Activated CD4-positive, alpha-beta T cell treated with anti-CD3 and anti-CD28 coated beads, Interleukin-2, amount 50 U/mL, for 16 hours (primary cell): ENCODE measurements at regions not wholly inside any gene's neighbourhood (a gene's known extent, or its start where the extent isn't known, plus 50 kb on each side); places are given as distances from the start of the nearest gene placed in this dataset.

Source experiments
- DNase-seq: peaks from one replicate; pipeline ENCODE4 v3.0.0-alpha.2; 2020

DNA sequence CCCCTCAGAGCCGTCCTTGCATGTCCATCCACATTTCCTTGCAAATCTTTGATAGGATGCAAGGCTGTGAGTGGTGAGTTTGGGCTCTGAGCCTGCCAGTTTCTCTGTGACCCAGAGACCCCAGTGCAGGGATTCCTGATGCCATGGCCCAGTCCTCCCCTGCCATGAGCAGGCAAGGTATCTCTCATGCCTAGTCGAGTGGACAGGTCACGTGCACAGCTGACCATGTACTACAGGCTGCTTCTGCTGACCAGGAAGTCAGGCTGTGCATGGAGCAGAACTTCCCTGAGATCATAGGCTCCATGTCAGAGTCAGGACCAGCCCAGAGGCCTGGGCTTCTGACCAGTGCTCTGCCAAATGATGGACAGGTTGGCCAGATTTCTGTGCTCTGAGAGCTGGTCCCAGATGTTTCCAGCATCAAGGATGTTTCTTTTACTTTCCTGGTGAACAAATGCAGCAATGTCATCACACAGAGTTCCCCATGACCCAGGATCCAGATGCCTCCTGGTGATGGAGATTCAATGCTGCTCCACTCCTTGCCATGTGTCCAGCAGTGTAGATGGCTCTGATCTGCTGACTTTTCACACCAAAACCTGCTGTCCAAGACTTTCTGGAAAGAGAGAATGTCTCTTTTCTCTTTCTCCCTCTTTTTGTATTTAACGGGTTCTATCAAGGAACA is 321.6 kb upstream of the HS6ST1 start:
- DNase-seq: no peak

DNA sequence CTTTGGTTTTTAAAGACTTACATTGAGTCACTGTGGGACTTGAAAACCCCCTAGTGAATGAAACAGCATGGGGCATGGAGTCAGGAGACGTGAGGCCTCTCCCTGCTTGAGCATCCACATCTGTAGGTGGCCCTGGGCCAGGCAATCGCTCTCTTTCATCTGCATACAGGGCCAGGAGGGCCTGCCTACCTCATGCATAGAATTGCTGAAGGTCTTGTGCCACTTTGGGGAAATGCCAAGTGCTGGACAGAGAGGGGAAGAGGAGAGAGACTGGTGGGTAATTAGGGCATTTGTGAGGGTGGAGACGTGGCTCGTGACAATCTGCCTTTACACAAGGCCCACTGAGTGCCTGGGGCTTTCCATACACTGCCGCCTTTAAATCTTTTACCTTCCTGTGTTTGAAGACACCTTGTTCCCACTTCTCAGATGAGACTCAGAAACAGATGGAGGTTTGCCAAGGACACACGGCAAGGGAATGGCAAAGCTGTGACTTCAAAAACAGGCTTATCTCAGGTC is 322.2 kb upstream of the HS6ST1 start:
- DNase-seq: no peak

DNA sequence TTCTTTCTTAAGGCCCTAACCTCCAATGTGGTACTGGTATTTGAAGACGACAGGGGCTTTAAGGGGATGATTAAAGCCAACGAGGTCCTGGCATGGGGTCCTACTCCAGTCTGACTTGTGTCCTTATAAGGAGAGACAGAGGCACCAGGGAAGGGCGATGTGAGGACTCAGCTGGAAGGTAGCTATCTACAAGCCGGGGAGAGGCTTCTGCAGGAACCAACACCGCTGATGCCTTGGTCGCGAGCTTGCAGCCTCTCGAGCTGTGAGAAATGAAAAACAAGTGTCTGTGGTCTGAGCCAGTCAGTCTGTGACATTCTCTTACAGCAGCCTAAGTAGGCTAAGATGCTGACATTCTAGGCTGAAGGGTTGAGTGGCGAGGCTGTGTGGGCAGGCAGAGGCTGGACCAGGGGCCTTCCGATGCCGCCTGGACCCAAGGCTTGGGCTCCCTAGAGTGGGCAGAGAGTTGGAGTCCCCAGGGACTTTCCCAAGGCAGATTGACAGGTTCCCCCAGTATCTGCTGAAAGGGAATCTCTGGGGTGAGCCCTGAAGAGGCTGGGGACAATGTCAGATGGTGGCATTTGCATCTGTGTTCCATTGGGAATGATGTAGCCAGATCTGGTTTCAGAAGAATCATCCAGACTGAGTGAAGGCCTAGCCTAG is 322.9 kb upstream of the HS6ST1 start:
- no peak for DNase-seq

DNA sequence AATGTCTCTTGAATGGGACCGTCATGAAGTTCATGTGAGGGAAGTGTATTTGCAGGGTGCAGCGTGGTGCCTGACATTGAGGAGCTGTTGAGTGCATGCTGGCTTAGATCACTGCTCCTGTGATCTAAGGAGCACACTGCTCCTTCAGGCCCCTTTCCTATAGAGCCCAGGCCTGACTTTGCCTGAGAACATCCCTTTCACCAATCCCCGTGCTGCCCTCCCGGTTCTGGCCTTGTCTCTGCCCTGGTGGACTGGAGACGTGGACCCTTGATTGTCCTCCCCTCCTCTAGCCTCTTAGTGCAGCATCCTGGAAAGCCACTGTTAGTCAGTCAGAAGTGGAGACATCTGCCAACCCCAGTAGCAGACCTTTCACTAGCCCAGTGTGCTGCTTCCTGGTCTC is 323.6 kb upstream of the HS6ST1 start:
- no peak for DNase-seq

DNA sequence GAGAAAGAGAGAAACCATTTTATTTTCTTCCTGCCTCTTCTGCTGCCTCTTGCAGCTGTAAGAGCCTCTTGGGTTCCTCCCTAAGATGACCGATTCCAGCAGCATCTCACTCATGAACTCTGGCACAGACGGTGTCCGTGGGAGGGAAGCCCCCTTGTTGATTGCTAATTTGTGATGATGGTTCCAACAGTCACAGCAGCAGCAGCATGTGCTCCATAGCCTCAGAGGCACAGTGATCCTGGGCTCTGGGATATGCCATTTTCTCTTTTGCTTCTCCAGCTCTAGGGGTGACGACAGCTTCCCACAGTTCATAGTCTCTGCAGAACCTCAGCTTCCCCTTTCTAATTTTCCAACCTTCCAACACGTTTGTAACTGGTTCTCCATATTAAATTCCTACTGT is 324.2 kb upstream of the HS6ST1 start:
- DNase-seq: no peak

DNA sequence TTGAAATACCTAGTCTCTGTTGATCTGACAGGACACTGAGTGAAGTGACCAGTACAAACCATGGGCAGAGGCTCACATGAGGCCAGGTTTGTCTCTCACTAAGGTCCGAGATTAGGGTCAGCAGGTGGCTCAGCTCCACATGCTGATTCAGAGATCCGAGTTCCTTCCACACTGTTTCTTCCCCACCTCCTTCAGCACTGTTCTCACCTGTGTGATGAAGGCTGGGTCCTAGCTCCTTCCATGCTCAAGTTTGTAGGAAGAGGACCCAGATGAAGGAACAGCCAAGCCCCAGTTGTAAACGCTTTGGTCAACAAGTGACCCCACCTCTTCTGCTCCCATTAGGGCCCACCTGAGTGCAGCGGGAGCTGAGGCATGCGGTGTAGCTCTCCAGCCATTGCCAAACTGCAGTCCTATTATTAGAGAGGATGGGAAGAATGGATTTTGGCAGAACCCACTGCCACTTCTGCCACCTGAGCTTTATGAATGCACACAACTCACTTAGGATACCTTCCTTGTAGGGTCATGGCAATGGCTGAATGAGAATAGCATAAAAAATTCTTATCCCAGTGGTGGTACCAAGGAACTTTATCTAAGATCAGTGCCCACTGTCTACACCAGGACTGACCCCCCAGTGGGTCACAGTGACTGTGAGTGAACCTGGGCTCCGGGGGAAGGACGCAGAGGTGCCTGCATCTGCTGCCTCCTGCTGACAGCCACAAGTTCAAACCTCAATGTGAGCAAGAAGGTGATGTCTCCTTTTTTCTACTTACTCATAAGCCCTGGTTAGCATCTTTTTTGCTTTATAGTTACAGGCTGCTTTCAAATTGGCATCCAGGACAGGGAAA is 324.8 kb upstream of the HS6ST1 start:
- no peak for DNase-seq

DNA sequence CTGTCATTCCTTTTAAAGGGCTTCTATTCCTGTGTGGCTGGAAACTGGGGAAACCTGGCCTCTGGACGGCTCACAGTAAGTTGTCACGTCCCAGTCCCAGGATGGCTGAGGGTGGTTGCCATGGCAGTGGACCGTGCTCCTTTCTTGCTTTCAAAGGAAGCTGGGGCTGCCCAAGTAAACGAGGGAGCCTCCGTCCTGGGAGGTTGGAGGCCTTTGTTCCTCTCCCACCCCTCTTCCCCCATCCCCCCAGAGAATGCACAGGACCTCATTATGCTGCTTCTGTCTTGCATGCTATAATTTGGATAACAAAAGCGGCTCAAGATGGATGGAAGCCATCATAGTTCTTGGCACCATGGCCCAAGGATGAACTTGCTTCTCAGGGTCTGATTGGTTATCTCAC is 325.5 kb upstream of the HS6ST1 start:
- no peak for DNase-seq

DNA sequence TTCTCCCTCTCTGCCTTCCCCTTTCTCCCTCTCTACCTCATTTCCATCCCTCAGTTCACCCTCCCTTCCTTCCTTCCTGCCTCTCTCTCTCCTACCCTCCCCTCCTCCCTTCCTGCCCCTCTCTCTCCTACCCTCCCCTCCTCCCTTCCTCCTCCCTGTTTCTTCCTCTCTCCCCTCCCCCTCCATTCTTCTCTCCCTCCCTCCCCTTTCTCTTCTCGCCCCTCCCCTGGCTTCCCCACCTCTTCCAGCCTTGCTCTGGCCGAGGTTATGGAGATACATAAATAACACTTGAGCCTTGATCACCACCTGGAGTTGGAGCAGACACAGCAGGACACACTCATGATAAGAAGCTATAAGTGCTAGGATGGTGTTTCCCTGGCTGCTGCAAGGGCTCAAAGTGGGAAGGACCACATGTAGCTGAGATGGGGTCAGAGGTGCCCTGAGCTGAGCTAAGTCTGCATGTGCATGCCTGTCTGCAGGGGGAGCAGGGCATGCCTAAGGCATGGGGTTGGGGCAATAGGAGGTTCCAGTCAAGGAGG is 326.1 kb upstream of the HS6ST1 start:
- DNase-seq: no peak

DNA sequence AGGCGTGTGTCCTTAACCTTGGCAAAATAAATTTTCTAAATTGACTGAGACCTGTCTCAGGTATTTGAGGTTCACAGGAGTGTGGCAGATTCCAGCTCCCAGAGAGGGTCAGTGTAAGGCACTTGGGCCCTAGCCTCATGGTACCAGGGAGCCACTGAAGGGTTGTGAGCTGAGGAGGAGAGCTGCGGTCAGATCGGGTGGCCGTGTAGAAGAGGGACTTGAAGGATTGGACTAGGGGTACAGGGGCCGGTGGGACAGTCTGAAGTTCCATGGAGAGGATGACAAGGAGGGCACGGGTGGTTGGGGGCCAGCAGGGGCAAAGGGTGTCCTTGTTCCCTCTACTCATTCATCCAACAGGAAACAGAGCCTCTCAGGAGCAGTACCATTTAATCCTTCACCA is 327.0 kb upstream of the HS6ST1 start:
- no peak for DNase-seq

DNA sequence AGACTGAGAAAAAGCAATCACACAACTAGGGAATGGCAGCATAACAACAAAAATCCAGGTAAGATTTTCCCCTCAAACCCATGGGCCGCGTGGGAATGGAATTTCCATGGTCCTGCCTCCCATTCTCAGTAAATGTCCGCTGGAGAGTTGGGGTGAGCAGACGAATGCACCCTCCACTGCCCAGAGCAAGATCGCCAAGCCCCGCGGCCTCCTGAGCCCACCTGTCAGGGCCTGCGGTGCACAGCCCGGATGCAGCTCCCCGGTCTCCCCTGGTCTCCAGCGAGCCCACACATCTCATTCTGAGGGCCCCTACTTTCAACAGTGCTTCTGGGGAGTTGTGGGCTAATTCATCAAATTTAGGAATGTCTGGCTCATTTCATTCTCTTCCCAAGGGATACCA is 327.4 kb upstream of the HS6ST1 start:
- no peak for DNase-seq

DNA sequence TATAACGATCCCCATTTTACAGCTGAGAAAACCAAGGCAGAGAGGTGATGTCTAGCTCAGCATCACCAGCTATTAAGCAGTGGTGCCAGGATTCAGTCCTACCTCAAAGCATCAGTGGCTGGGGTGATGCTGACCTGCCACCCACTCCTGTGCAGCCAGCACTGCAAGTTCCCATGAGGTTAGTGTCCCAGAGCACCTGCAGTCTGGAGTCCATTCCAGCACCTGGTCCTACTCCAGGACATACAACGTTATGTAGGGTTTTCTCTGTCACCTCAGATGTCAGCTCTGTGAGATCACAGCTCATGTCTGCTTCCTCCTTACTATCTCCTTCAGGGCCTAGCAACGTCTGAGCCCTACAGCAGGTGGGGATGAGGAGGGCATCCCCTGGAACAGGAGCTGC is 328.0 kb upstream of the HS6ST1 start:
- no peak for DNase-seq

DNA sequence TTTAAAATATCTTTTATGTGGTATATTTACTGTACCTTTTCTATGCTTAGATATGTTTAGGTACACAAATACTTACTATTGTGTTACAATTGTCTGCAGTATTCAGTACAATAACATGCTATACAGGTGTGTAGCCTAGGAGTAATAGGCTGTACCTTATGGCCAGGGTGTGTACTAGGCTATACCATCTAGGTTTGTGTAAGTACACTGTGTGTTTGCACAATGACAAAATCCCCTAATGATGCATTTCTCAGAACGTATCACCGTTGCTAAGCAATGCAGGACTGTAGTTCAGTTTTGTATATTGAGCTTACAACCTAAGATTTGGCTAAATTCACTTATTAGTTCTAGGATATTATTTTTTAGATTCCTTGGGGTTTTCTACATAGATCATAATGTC is 332.3 kb upstream of the HS6ST1 start:
- DNase-seq: no peak

DNA sequence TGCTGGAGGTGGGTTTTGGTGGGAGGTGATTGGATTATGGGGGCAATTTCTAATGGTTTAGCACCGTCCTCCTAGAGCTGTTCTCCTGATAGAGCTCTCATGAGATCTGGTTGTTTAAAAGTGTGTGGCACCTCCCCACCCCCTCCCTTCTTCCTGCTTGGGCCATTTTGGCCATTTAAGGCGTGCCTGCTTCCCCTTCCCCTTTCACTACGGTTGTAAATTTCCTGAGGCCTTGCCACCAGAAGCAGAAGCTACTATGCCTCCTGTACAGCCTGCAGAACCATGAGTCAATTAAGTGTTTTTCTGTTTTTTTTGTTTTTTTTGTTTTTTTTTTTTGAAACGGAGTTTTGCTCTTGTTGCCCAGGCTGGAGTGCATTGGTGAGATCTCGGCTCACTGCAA is 335.7 kb upstream of the HS6ST1 start:
- no peak for DNase-seq

DNA sequence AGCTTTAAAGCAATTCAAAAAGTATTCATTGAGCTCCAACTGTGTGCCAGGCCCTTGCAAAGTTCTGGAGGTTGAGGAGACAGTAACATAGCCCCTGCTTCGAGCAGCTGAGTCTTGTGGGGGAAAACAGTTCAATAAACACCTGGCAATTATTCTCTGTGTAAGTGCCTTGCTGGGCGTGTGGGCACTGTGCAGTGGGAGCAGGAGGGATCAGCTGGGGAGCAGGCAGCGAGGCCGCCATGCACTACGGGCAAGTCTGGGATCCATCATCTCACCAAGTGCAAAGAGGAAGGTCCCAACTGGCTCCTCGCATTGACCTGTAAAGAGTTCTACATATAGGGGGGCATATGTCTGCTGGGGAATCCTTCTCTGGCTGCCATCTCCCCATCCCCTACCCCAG is 342.2 kb upstream of the HS6ST1 start:
- DNase-seq: no peak

DNA sequence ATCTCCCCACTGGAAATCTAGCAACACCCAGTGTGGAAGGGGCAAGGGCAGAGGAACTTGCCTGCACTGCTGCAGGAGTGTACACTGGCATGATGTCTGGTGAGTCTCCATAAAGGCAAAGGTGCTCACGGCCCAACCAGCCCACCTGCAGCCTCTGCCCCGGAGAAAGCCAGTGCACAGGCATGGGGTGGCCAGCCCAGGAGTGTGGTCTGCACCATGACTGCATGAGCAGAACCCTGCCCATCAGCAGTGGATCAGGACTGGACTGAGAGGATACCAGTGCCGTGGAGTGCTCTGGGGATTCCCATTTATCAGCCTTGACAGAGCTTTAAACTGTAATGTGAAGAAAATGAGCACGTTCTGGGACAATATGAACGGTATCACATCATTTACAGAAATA is 342.6 kb upstream of the HS6ST1 start:
- no peak for DNase-seq

DNA sequence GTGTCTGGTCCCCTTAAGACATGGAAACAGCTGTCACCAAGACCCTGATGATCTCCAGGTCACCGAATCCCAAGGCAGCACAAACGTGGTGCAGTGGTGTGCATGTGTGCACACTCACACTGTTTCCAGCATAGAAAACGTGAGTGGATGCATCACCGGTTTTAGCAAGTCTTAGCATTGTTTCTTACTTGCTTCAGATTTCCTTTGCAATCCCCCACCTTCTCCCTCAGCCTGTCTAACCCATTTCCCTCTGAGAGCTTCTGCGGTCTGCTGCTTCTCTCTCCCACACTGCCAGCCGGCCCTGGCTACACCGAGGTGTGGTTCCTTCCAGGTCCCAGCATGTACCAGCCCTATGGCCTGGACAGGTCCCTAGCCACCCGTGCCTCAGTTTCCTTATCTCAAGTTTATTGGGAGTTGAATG is 343.4 kb upstream of the HS6ST1 start:
- no peak for DNase-seq

DNA sequence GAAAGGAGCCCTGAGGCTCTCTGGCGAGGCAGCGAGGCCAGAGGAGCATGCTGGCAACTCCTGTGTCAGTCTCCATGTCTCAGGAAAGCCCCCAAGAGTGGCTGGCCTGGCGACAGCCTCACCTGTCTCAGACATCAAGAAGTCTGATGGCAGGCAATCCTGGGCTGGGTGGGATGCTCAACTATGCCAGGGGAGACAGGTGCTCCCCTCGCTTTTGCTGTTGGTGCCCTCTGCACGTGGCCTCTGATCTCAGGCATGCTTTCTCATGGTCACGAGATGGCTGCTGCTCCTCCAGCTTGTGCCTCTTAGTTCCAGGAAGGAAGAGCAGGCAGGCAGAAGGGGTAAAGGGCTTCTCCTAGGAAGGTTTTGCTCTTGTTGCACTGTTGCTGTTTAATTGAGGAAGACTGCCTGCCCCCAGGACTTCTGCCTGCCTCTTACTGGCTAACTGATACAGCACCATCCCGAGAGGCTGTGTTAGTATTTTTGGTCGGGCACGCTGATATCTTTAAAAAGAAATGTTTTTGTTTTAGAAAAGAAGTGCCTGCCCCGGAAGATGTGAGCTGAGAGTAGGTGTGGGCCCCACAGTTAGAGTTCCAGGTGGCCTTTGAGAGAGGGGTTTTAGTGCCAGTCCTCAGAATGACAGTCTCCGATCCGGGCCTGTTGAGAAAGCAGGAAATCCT is 344.8 kb upstream of the HS6ST1 start:
- DNase-seq: no peak

DNA sequence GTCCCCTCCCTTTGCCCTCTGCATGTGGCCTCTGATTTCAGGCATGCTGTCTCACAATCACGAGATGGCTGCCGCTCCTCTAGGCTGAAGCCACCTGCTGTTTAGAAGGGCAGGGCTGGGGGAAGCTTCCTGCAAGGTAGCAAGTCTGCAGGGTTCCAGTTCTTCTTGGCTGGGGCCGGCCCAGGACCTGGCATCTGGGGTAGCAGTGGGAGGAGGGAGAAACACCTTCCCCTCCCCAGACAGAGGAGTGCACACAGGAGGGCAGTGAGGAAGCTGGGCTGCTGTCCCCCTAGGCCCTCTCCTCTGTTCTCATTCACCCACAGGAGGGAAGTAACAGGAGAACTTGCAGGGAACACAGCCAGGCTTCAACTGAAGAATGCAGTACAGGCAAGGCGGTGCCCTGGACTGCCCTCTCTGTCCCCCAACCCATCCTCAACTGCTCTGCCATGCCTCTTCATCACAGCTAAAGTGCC is 345.9 kb upstream of the HS6ST1 start:
- no peak for DNase-seq

DNA sequence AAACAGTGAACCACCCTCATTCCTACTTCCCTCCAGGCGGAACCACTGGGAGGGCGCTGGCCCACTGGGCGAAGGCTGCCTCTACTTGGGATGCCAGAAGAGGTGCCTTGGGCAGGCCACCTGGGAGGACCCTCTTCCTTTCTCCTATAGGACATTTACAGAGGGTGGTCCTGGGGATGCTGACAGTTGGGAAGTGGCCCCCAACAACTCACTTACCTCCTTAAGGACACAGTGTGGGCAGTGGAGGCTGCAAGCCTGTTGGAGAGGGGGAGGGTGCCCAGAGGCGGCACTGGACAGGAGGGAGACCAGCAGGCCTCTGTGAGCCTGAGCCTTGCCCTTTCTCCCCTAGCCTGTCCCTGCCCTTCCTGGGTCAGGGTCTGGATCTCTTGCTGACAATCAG is 346.4 kb upstream of the HS6ST1 start:
- DNase-seq: no peak

DNA sequence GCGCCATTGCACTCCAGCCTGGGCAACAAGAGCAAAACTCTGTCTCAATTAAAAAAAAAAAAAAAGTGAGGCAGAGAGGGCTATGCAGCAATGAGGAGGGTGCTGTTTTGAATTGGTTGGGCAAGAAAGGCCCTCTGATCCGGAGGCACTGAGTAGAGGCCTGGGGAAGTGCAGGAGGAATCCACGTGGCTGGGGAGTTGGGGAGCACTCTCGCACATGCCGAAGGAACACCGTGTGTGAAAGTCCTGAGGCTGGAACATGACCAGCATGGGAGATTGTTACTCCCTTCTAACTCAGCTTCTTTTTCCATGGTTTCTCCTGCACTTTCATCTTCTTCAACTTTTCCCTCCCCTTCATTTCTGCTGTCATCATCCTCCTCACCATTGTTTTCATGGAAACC is 347.9 kb upstream of the HS6ST1 start:
- DNase-seq: no peak

DNA sequence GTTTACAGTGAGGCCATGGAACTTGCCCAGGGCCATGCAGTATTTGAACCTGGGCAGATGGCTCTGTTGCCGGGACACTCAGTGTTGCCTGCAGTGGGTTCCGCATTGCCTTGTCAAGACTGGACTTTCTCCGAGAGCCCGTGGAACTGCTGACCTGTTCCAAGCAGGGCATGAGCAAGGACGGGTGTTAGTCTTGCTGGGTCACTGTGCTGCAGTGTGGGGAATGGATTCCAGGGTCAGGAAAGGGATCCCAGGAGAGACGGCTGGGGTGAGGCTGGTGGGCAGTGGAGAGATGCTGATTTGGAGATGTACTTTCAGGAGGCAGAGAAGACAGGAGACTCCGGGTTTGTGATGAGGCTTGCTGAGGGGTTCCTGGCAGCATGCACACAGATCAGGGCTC is 348.7 kb upstream of the HS6ST1 start:
- DNase-seq: no peak

DNA sequence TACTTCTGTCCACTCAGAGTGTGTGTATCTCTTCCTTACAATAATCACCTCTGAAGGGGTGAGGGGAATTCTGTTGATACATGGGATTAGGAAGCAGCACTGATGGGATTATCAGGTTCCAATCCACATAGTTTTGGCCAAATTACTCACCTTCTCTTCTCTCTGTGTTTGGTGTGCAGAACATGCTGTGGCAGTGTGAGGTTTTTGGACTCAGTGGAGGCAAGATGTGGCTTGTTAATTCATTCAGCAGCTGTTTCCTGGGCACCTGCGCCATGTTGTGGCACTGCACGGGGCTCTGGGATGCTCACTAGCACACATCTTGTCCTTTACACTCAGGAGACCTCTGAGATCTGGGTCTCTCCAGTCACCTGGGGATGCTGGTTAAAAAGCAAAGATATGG is 350.3 kb upstream of the HS6ST1 start:
- DNase-seq: no peak

DNA sequence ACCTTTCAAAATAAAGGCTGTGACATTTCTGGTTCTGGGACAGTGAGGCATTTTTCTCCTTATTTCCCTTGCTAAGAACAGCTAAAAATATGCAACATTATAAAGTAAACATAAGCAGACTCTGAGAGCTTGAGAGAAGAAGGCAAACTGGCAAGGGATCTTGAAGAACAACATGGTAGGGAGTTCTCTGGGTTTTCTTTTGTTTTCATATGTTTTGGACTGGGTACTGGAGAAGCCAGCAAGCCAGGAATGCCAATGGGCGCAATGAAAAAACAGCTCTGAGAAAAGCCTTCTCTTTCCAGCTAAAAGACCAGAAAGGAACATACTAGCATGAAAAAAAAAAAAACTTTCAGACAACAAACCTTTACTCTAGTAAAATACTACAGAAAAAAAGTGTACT is 351.4 kb upstream of the HS6ST1 start:
- no peak for DNase-seq
